NB4 (cell line): ENCODE measurements at regions not wholly inside any gene's neighbourhood (a gene's known extent, or its start where the extent isn't known, plus 50 kb on each side); places are given as distances from the start of the nearest gene placed in this dataset.

Experiments
- DNase-seq: peaks from one replicate; pipeline ENCODE4 v3.0.0; 2010; ENCODE audit warnings: low read depth
- H3K4me3 ChIP-seq: one replicate; pipeline ENCODE4 v1.5.1; 2011; ENCODE audit warnings: mild to moderate bottlenecking, low read depth, low read length, moderate library complexity
- MYC ChIP-seq: IDR thresholded peaks from 2 replicates; pipeline ENCODE4 v1.6.1; 2011; ENCODE audit warnings: low read depth, low read length
- POLR2A ChIP-seq: IDR thresholded peaks from 2 replicates; pipeline ENCODE4 v1.6.1; 2011; ENCODE audit warnings: mild to moderate bottlenecking; ENCODE audit not compliant: insufficient read length; ENCODE audit errors: extremely low read depth
- TF ChIP-seq, protein P1 (sequence below): IDR thresholded peaks from 2 replicates; pipeline ENCODE4 v1.6.1; 2011; ENCODE audit warnings: low read depth, low read length
- TF ChIP-seq, protein P2 (sequence below): IDR thresholded peaks from one replicate; pipeline ENCODE4 v1.5.1; 2012; ENCODE audit warnings: low read depth, low read length

DNA sequence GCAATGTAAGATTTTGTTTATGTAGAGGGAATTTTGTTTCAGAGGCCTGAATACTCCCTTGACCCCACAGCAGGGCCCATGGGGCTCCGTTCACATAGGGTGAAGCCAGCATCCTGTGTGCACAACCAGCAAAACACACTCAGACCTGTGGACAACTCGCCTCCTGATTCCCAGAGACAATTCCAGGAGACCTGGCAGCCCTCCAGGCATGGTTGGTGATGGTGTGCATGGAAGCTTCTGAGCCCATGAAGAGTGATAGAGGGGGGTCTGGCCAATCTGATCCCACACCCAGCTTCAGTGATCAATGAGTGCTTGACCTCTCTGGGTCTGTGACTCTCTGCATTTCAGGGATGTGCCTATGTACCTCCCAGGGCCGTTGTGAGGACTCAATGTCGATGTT, 91.0 kb upstream of the RAB6C start:
- DNase-seq, result no peak
- TF ChIP-seq, protein P1, sequence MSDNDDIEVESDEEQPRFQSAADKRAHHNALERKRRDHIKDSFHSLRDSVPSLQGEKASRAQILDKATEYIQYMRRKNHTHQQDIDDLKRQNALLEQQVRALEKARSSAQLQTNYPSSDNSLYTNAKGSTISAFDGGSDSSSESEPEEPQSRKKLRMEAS, result no peak
- TF ChIP-seq POLR2A, result no peak
- no peak for TF ChIP-seq MYC
- TF ChIP-seq, protein P2, sequence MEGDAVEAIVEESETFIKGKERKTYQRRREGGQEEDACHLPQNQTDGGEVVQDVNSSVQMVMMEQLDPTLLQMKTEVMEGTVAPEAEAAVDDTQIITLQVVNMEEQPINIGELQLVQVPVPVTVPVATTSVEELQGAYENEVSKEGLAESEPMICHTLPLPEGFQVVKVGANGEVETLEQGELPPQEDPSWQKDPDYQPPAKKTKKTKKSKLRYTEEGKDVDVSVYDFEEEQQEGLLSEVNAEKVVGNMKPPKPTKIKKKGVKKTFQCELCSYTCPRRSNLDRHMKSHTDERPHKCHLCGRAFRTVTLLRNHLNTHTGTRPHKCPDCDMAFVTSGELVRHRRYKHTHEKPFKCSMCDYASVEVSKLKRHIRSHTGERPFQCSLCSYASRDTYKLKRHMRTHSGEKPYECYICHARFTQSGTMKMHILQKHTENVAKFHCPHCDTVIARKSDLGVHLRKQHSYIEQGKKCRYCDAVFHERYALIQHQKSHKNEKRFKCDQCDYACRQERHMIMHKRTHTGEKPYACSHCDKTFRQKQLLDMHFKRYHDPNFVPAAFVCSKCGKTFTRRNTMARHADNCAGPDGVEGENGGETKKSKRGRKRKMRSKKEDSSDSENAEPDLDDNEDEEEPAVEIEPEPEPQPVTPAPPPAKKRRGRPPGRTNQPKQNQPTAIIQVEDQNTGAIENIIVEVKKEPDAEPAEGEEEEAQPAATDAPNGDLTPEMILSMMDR, result no peak
- no peak overlapping the region for H3K4me3 ChIP-seq

DNA sequence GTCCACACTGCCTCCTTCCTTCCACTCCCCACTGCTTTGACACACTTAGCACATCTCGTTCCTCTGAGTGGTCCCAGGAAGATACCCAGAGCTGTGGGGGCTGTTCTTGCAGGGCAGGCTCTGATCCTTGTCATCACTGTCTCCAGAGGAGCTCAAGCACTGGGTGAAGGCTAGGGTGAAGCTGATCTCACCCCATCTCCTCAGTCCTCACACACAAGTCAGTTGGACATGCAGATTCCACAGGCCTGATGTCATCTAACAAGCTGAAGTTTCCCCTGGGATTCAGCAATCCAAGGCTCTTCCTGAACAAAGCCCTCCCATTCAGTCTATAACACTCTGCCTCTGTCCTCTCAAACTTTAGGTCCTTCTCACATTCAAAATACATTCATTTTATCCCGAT, 90.6 kb upstream of the RAB6C start:
- no peak for DNase-seq
- H3K4me3 ChIP-seq, result no peak overlapping the region
- TF ChIP-seq, protein P2, result no peak
- TF ChIP-seq MYC (no peak), POLR2A (no peak)
- TF ChIP-seq, protein P1, result no peak

DNA sequence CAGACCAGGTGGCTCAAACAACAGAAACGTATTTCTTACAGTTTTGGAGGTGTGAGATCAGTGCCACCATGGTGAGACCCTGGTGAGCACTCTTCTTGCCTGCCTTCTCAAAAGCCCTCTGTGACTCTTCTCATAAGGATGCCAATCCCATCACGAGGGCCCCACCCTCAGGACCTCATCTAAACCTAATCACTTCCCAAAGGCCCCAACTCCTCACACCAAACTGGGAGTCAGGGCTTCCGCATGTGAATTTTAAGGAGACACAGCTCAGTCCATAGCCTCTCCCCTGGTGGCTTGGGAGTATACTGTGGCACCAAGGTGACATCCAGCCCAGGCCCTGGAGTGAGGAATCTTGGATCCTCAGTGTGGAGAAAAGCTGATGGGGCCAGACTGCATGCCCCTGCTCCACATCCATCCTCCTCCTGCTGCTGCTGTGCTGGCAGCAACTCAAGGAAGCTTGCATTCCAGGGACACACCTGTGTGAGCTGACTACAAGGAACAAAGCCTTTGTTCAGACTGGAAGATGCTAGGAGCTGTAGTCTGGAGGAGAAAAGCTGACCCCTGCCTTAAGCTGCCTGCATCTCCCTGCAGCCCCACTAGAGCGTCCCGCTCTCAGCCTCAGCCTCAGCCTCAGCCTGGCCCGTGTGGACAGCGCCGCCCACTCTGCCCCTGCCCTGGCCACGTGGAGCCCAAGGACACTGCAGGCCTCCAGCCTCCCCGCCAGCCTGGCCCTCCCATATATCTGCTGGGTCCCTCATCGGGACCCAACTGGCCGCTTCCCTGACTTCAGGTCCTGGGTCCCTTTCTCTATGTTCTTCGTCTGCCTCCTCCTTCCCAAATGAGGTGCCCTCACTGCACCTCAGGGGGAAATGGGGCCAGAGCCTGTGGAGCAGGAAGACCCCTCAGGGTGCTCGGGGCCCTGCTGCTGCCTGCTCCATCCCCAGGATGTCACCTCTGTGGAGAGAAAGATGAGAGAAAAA, 87.8 kb upstream of the RAB6C start:
- TF ChIP-seq, protein P1, result no peak
- no peak for TF ChIP-seq MYC
- TF ChIP-seq, protein P2, result no peak
- DNase-seq, result no peak
- no peak overlapping the region for H3K4me3 ChIP-seq

DNA sequence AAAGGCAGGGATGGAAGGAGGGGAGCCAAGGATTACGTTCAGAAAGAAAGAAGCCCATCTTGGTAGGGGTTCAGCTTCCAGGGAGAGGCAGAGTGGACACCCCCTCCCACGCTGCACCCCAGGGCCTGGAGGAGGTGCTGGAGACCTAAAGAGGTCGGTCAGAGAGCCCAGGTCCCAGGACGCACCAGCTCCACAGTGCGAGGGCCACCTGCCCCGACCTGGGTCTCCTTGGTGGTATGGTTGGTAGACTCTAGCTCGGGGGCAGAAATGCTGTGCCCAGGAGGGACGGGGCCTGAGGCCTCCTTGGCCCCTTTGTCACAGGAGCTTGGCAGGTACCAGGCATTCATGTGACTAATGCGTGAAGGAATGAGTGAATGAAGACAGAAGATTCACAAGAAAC, 87.1 kb upstream of the RAB6C start:
- no peak for TF ChIP-seq POLR2A
- TF ChIP-seq MYC, result no peak
- TF ChIP-seq, protein P1, result no peak
- TF ChIP-seq, protein P2, result no peak
- no peak overlapping the region for H3K4me3 ChIP-seq
- no peak for DNase-seq

DNA sequence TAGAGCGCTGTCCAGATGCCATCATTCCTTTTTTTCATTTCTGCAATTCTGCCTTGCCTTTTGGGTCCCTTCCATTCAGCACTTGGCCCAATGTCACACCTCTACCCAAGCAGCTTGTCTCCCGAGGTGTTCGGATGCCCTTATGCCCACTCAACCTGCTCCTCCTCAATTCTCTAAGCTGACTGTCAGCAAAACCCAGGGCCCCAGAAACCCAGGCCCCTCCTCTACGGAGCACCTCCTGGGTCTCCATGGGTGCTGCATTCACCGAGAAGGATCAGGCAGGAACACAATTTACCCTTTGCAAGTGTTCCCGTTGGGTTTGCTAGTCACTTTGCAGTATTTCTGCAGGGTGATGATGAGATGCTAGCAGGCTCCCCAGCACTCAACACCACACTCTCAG, 86.7 kb upstream of the RAB6C start:
- no peak for DNase-seq
- TF ChIP-seq, protein P1, result no peak
- TF ChIP-seq, protein P2, result no peak
- no peak for TF ChIP-seq POLR2A
- TF ChIP-seq MYC, result no peak

More for the DNA sequence above, 86.7 kb upstream of the RAB6C start:
- no peak overlapping the region for H3K4me3 ChIP-seq
